Vagina (tissue), 2 donors: ENCODE measurements at regions not wholly inside any gene's neighbourhood (a gene's known extent, or its start where the extent isn't known, plus 50 kb on each side); places are given as distances from the start of the nearest gene placed in this dataset.

Experiments
- CTCF ChIP-seq, 3 experiments: fragments of 450-650 bp in 2 of 3; fragments of 200-600 bp in 1 of 3; sonication (generic) in 1 of 3; IDR thresholded peaks; one replicate each; pipeline ENCODE4 v1.5.1; 2017 to 2019; ENCODE audit warnings: antibody characterized with exemption in 3 of 3, mild to moderate bottlenecking in 2 of 3, moderate library complexity in 2 of 3
- POLR2A ChIP-seq, 2 donors: fragments of 450-650 bp; IDR thresholded peaks; one replicate each; pipeline ENCODE4 v1.6.1; 2017; ENCODE audit warnings: antibody characterized with exemption in 2 of 2, mild to moderate bottlenecking in 2 of 2, moderate library complexity in 2 of 2

GRCh38 chr3:923161-923910 lies 169.5 kb upstream of the CNTN6 start:
- TF ChIP-seq CTCF (IDR thresholded peaks at IDR 0.05) (no peak), POLR2A (IDR thresholded peaks at IDR 0.05) (no peak)
